UCSD-AML1 (cell line): ENCODE measurements at regions not wholly inside any gene's neighbourhood (a gene's known extent, or its start where the extent isn't known, plus 50 kb on each side); places are given as distances from the start of the nearest gene placed in this dataset.
"Not testable (repeated sequence)": the region's sequence is repeated elsewhere in the genome, so short reads cannot be mapped to it uniquely, and the experiment has no call there.

Experiments
- DNase-seq: peaks from one replicate; lab custom pipeline; 2025; ENCODE audit not compliant: unreplicated experiment; lab: John Stamatoyannopoulos, UW

- no peak for DNase-seq
Measured at GRCh38 chr18:1648712-1649111, 744.0 kb downstream of the ADCYAP1 start.

GRCh38 chr18:1652018-1652417 lies 747.3 kb downstream of the ADCYAP1 start:
- no peak for DNase-seq

- no peak for DNase-seq
Measured at GRCh38 chr18:1653873-1654272, 749.2 kb downstream of the ADCYAP1 start.

- DNase-seq, result no peak
Measured at GRCh38 chr18:1657876-1658275, 753.2 kb downstream of the ADCYAP1 start.

- DNase-seq, result no peak
Measured at GRCh38 chr18:1658908-1659566, 754.4 kb downstream of the ADCYAP1 start.

GRCh38 chr18:1663879-1664705 lies 759.4 kb downstream of the ADCYAP1 start:
- DNase-seq, result peak; percentile 49

GRCh38 chr18:1665079-1665478 lies 760.4 kb downstream of the ADCYAP1 start:
- no peak for DNase-seq

- no peak for DNase-seq
Measured at GRCh38 chr18:1668279-1668678, 763.6 kb downstream of the ADCYAP1 start.

GRCh38 chr18:1671710-1672109 lies 767.0 kb downstream of the ADCYAP1 start:
- not testable (repeated sequence) for DNase-seq

GRCh38 chr18:1676387-1676786 lies 771.7 kb downstream of the ADCYAP1 start:
- no peak for DNase-seq

- DNase-seq, result no peak
Measured at GRCh38 chr18:1680108-1680507, 775.4 kb downstream of the ADCYAP1 start.

- DNase-seq, result no peak
Measured at GRCh38 chr18:1691863-1692262, 787.2 kb downstream of the ADCYAP1 start.

- DNase-seq, result no peak
Measured at GRCh38 chr18:1708006-1708405, 803.3 kb downstream of the ADCYAP1 start.

GRCh38 chr18:1710114-1710513 lies 805.4 kb downstream of the ADCYAP1 start:
- DNase-seq, result no peak

GRCh38 chr18:1732143-1732542 lies 827.5 kb downstream of the ADCYAP1 start:
- DNase-seq, result no peak

GRCh38 chr18:1746131-1746530 lies 825.2 kb downstream of the METTL4 start:
- DNase-seq, result no peak

- DNase-seq, result no peak
Measured at GRCh38 chr18:1751249-1751648, 820.1 kb downstream of the METTL4 start.

GRCh38 chr18:1760901-1761300 lies 810.4 kb downstream of the METTL4 start:
- no peak for DNase-seq

GRCh38 chr18:1774261-1774660 lies 797.0 kb downstream of the METTL4 start:
- DNase-seq, result no peak

- no peak for DNase-seq
Measured at GRCh38 chr18:1777843-1778242, 793.5 kb downstream of the METTL4 start.

GRCh38 chr18:1778496-1779178 lies 792.7 kb downstream of the METTL4 start:
- DNase-seq, result no peak

GRCh38 chr18:1779587-1779986 lies 791.7 kb downstream of the METTL4 start:
- DNase-seq, result no peak
